RWPE2 (cell line): ENCODE measurements at regions not wholly inside any gene's neighbourhood (a gene's known extent, or its start where the extent isn't known, plus 50 kb on each side); places are given as distances from the start of the nearest gene placed in this dataset.

Experiments used
- ATAC-seq: fragments of 200-7000 bp; cut with Tn5 transposase; 3 replicates; pipeline ENCODE4 v1.9.1; 2021; ENCODE audit warnings: low read depth
- DNase-seq: peaks from one replicate; pipeline ENCODE4 v3.0.0-alpha.2; 2020; ENCODE audit warnings: low spot score
- H3K27ac ChIP-seq: fragments of 450-650 bp; 2 replicates; pipeline ENCODE4 v1.5.1; 2017; ENCODE audit warnings: mild to moderate bottlenecking; ENCODE audit not compliant: poor library complexity, severe bottlenecking
- H3K27me3 ChIP-seq: fragments of 250-450 bp; sonication (Bioruptor Pico); 2 replicates; pipeline ENCODE4 v1.5.1; 2021; ENCODE audit warnings: mild to moderate bottlenecking, moderate library complexity; ENCODE audit not compliant: insufficient read depth, poor library complexity, severe bottlenecking
- H3K36me3 ChIP-seq: fragments of 250-450 bp; sonication (Bioruptor Pico); 2 replicates; pipeline ENCODE4 v1.5.1; 2020; ENCODE audit warnings: low read depth, mild to moderate bottlenecking, moderate library complexity
- H3K4me1 ChIP-seq: fragments of 250-450 bp; sonication (Bioruptor Pico); 2 replicates; pipeline ENCODE4 v1.5.1; 2021; ENCODE audit warnings: mild to moderate bottlenecking, moderate library complexity; ENCODE audit not compliant: insufficient read depth, poor library complexity, severe bottlenecking
- H3K4me3 ChIP-seq: fragments of 250-450 bp; sonication (Bioruptor Pico); 2 replicates; pipeline ENCODE4 v1.5.1; 2021; ENCODE audit warnings: mild to moderate bottlenecking, moderate library complexity; ENCODE audit not compliant: severe bottlenecking
- H3K9me3 ChIP-seq: fragments of 250-450 bp; sonication (Bioruptor Pico); 2 replicates; pipeline ENCODE4 v1.5.1; 2021; ENCODE audit warnings: mild to moderate bottlenecking, moderate library complexity; ENCODE audit not compliant: severe bottlenecking
- TF ChIP-seq, protein P1 (sequence below): fragments of 450-650 bp; IDR thresholded peaks from one replicate; pipeline ENCODE4 v1.5.1; 2017; ENCODE audit warnings: mild to moderate bottlenecking, moderate library complexity; ENCODE audit not compliant: poor library complexity, severe bottlenecking

- ATAC-seq (no peak), DNase-seq (no peak)
- H3K4me3 ChIP-seq, result no peak overlapping the region
- H3K27ac ChIP-seq, result no peak overlapping the region
- no peaks in the 10 kb centered on the region for H3K27me3 ChIP-seq
- no peaks in the 10 kb centered on the region for H3K36me3 ChIP-seq
- no peaks in the 10 kb centered on the region for H3K4me1 ChIP-seq
- H3K9me3 ChIP-seq, result no peaks in the 10 kb centered on the region
- TF ChIP-seq, protein P1, sequence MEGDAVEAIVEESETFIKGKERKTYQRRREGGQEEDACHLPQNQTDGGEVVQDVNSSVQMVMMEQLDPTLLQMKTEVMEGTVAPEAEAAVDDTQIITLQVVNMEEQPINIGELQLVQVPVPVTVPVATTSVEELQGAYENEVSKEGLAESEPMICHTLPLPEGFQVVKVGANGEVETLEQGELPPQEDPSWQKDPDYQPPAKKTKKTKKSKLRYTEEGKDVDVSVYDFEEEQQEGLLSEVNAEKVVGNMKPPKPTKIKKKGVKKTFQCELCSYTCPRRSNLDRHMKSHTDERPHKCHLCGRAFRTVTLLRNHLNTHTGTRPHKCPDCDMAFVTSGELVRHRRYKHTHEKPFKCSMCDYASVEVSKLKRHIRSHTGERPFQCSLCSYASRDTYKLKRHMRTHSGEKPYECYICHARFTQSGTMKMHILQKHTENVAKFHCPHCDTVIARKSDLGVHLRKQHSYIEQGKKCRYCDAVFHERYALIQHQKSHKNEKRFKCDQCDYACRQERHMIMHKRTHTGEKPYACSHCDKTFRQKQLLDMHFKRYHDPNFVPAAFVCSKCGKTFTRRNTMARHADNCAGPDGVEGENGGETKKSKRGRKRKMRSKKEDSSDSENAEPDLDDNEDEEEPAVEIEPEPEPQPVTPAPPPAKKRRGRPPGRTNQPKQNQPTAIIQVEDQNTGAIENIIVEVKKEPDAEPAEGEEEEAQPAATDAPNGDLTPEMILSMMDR, result no peak
These were observed 68.4 kb downstream of the ACTBL2 start for GRCh38 chr5:57414191-57414590.

GRCh38 chr5:57413145-57413544, 69.5 kb downstream of the ACTBL2 start:
- TF ChIP-seq, protein P1, result no peak
- Histone ChIP-seq H3K27ac (no peak overlapping the region), H3K4me1 (no peaks in the 10 kb centered on the region), H3K9me3 (no peaks in the 10 kb centered on the region), H3K27me3 (no peaks in the 10 kb centered on the region), H3K4me3 (no peak overlapping the region), H3K36me3 (no peaks in the 10 kb centered on the region)
- ATAC-seq (no peak), DNase-seq (no peak)

GRCh38 chr5:57412680-57413079, 69.9 kb downstream of the ACTBL2 start:
- Histone ChIP-seq H3K27me3 (no peaks in the 10 kb centered on the region), H3K36me3 (no peaks in the 10 kb centered on the region), H3K9me3 (no peaks in the 10 kb centered on the region), H3K4me3 (no peak overlapping the region), H3K27ac (no peak overlapping the region), H3K4me1 (no peaks in the 10 kb centered on the region)
- ATAC-seq, result no peak
- TF ChIP-seq, protein P1, result no peak
- DNase-seq, result no peak

DNA sequence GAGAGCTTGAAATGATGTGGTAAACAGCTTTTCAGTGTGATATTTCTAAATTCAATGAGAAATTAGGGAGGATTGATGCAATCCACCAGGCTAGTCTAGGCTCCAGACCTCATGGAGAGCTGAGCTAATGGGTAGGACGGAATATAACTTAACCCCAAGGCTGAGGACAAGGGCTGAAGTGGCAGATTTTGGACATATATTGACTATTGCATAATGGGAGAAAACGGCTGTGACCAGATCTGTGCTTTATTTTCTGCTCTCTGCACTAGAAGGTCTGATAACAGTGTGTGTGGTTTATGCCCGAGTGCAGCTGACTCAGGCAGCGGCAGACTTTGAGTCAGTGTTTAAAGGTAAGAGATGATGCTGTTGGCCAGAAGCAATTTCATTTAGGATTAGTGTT, 70.6 kb downstream of the ACTBL2 start:
- H3K4me3 ChIP-seq, result no peak overlapping the region
- H3K36me3 ChIP-seq, result no peaks in the 10 kb centered on the region
- TF ChIP-seq, protein P1, result no peak
- H3K27me3 ChIP-seq, result no peaks in the 10 kb centered on the region
- ATAC-seq (peak; percentile 31; the same call in 1 of the 3 replicates), DNase-seq (no peak)
- H3K27ac ChIP-seq, result no peak overlapping the region
- no peaks in the 10 kb centered on the region for H3K4me1 ChIP-seq
- H3K9me3 ChIP-seq, result no peaks in the 10 kb centered on the region

DNA sequence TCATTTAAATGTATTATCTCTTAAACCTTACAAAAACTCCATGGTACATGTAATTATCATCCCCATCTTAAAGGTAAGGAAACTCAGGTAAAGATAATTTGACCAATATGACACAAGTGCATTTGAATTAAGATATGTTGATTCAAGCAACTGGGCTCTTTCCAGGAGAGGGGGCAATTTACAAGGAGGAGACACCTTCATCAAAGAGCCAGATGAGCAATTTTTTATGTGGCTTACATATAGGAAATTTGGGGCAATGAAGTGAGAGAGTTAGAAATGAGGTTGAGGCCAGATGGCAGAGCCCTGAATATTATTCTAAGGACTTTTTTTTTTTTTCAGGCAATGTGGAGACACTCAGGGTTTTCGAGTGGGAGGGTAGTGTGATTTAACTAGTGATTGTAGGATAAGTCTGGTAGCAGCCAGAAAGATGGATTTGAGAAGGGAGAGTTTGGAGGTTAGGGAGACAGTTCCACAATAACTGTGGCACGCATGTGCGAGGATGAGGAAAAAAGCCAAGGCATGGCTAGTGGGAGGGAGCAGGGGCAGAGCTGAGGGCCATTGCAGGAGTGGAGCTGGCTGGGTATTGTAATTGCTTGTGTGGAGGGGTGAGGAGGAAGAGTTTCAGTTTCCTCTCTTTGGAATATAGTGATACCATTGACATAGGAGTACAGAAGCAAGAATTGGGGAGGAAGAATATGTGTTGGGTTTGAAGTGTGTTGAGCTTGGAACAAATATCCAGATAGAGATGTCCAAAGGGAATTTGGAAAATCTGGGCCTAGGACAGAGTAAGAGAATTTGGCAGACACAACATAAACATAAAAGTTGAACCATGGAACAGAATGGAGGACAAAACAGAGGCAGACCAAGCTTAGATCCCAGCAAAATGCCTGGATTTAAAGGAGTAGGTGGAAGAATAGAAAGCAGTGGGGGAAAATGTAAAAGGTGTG, 72.0 kb downstream of the ACTBL2 start:
- no peak overlapping the region for H3K27ac ChIP-seq
- ATAC-seq, result no peak
- TF ChIP-seq, protein P1, result peak; percentile 20
- no peaks in the 10 kb centered on the region for H3K36me3 ChIP-seq
- H3K9me3 ChIP-seq, result no peaks in the 10 kb centered on the region
- DNase-seq, result no peak
- H3K4me3 ChIP-seq, result no peak overlapping the region
- H3K27me3 ChIP-seq, result no peaks in the 10 kb centered on the region
- H3K4me1 ChIP-seq, result no peaks in the 10 kb centered on the region
